Spleen (tissue), 11 donors: ENCODE measurements at regions not wholly inside any gene's neighbourhood (a gene's known extent, or its start where the extent isn't known, plus 50 kb on each side); places are given as distances from the start of the nearest gene placed in this dataset.

Experiments
- DNase-seq: peaks from one replicate; pipeline ENCODE4 v3.0.0-alpha.2; 2020
- H3K27ac ChIP-seq, 8 donors: fragments of 200-600 bp; sonication (generic) in 7 of 8; 1 replicate in 4 of 8; 2 replicates in 4 of 8; pipeline versions ENCODE4 v1.5.0 to v1.8.0; 2016 to 2021; ENCODE audit warnings: inconsistent platforms in 4 of 8, mild to moderate bottlenecking in 4 of 8, moderate library complexity in 1 of 8
- H3K27me3 ChIP-seq, 7 donors: fragments of 200-600 bp; sonication (generic) in 6 of 7; replicated peaks in 1 of 7; 1 replicate in 4 of 7; 2 replicates in 3 of 7; pipeline versions ENCODE4 v1.5.0 to v1.8.0; 2016 to 2021; ENCODE audit warnings: inconsistent platforms in 3 of 7, mild to moderate bottlenecking in 1 of 7
- H3K36me3 ChIP-seq, 6 donors: fragments of 200-600 bp; sonication (generic) in 5 of 6; 1 replicate in 4 of 6; 2 replicates in 2 of 6; pipeline versions ENCODE4 v1.5.0 to v1.8.0; 2016 to 2021; ENCODE audit warnings: inconsistent platforms in 2 of 6
- H3K4me1 ChIP-seq, 6 donors: fragments of 200-600 bp; sonication (generic) in 5 of 6; 1 replicate in 3 of 6; 2 replicates in 3 of 6; pipeline versions ENCODE4 v1.5.0 to v1.8.0; 2016 to 2021; ENCODE audit warnings: inconsistent platforms in 3 of 6
- H3K4me3 ChIP-seq, 8 donors: fragments of 200-600 bp; sonication (generic) in 7 of 8; 1 replicate in 4 of 8; 2 replicates in 4 of 8; pipeline versions ENCODE4 v1.5.0 to v1.8.0; 2016 to 2021; ENCODE audit warnings: inconsistent platforms in 4 of 8, mild to moderate bottlenecking in 4 of 8, moderate library complexity in 2 of 8
- H3K9me3 ChIP-seq, 8 donors: fragments of 200-600 bp; sonication (generic) in 7 of 8; 1 replicate in 4 of 8; 2 replicates in 4 of 8; pipeline versions ENCODE4 v1.5.0 to v1.8.0; 2016 to 2021; ENCODE audit warnings: inconsistent platforms in 4 of 8
- CTCF ChIP-seq, 11 experiments: fragments of 200-600 bp in 7 of 11; fragments of 450-650 bp in 4 of 11; sonication (generic) in 4 of 11; IDR thresholded peaks in 8 of 11; conservative IDR thresholded peaks in 3 of 11; 1 replicate in 7 of 11; 2 replicates in 4 of 11; pipeline versions ENCODE4 v1.4.0 to v1.8.0; 2016 to 2021; ENCODE audit warnings: antibody characterized with exemption in 11 of 11, inconsistent platforms in 4 of 11, mild to moderate bottlenecking in 1 of 11
- POLR2A ChIP-seq, 3 donors: fragments of 450-650 bp; IDR thresholded peaks; one replicate each; pipeline ENCODE4 v1.5.1; 2017; ENCODE audit warnings: antibody characterized with exemption in 3 of 3, mild to moderate bottlenecking in 1 of 3
- POLR2AphosphoS5 ChIP-seq, 3 donors: sonication (generic); formaldehyde crosslinking; IDR thresholded peaks; one replicate each; pipeline ENCODE4 v1.5.1; 2017; ENCODE audit warnings: antibody characterized with exemption in 3 of 3
- WGBS, 5 donors: extraction: QIAGEN DNeasy Blood & Tissue Kit in 3 of 5; methylation state at CpG; one replicate each; pipeline versions ENCODE4 v1.1.5 to v1.1.7; 2013 to 2018; 5-methylcytosine and 5-hydroxymethylcytosine counted together
- intact Hi-C: fragments of 100-400 bp; cut with DNase I; formaldehyde crosslinking; loops from one replicate; pipeline ENCODE4 v1.15.0; 2023; ENCODE audit warnings: low total_unique reads
- donor health status: healthy with polysubstance abuse.
- donor health status: DM: no; HTN: no; CAD: no; lungs with moderate emphysema.
- donor health status: DM: no; HTN: no; CAD: no.
- donor health status: Bipolar disorder and iron deficiency.
- donor health status: healthy.
- donor health status: DM: no; HTN: no; CAD: no.
- donor health status: DM: yes; HTN: yes; CAD: no.

DNA sequence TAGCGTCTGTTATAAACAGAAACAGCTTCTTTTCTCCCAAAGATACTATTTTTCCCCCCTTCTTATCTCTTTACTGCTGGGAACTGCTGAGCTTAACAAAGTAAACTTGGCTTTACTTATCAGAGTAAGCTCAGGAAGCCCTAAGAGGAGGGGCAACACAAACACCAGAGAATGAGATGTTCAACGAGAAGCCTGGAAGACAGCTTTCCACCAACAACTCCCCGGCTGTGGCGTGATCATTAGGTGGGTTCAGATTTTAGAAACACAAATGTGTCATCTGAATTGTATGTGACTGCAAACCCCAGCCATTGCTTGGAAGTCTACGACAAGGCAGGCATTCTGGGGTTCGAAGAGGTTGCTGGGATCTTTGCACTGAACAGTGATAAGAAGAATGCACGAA lies 181.2 kb upstream of the ESRRG start:
- DNase-seq: no peak
- H3K4me1 ChIP-seq: no peaks in the 10 kb centered on the region
- H3K9me3 ChIP-seq: no peaks in the 10 kb centered on the region
- H3K4me3 ChIP-seq: no peak overlapping the region
- WGBS, 5 donors: 72 to 85% (median 80%) methylated on average over 7 of the region's 7 CpGs
- H3K27ac ChIP-seq: no peak overlapping the region
- intact Hi-C loops: no loop called here
- H3K27me3 ChIP-seq: no peaks in the 10 kb centered on the region
- H3K36me3 ChIP-seq: no peaks in the 10 kb centered on the region
- no peak for TF ChIP-seq CTCF (IDR thresholded peaks at IDR 0.05 in 8 of 11, conservative IDR thresholded peaks at IDR 0.05 in 3 of 11)
- no peak for TF ChIP-seq POLR2AphosphoS5 (IDR thresholded peaks at IDR 0.05)
- no peak for TF ChIP-seq POLR2A (IDR thresholded peaks at IDR 0.05)

GRCh38 chr1:216903382-216903740 lies 180.1 kb upstream of the ESRRG start:
- 79 to 89% (median 86%) methylated on average over 2 of the region's 2 CpGs for WGBS, 5 donors
- no peaks in the 10 kb centered on the region for H3K27me3 ChIP-seq
- H3K9me3 ChIP-seq: no peaks in the 10 kb centered on the region
- H3K4me1 ChIP-seq: no peaks in the 10 kb centered on the region
- H3K27ac ChIP-seq: no peak overlapping the region
- DNase-seq: no peak
- no peak overlapping the region for H3K4me3 ChIP-seq
- TF ChIP-seq CTCF (IDR thresholded peaks at IDR 0.05 in 8 of 11, conservative IDR thresholded peaks at IDR 0.05 in 3 of 11) (no peak), POLR2A (IDR thresholded peaks at IDR 0.05) (no peak), POLR2AphosphoS5 (IDR thresholded peaks at IDR 0.05) (no peak)
- no peaks in the 10 kb centered on the region for H3K36me3 ChIP-seq
- intact Hi-C loops: no loop called here

DNA sequence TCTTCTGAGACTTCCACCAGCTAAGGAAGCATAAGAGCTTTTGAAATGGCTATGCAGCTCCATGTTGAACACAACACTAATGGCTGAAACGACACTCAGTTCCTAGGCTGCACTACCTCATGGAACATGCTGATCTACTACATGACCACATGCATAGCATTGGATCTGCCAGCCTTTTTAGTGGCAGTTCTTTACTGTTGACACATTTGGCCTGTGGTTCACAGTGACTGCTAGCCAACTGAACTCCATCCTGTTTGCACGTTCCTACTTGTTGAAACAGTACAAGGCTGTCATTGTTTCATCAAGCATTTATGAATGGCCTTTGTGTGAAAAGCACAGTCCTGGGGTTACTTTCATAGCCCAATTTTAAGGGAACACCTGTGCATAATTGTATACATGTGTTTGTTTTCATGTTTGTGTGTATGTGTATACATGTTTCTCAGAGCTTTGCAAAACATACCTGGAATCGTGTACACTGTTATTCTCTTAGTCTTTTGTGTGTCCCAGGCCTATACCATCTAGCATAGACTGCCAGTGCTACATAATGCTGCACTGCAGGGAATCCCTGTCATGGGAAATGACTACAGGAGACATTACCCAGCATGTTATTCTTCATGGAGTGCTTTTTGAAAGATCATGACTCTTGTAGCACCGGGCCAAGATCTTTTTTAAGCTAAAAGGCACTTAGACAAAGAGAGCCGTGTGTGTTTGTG lies 179.6 kb upstream of the ESRRG start:
- DNase-seq: no peak
- Histone ChIP-seq H3K9me3 (no peaks in the 10 kb centered on the region), H3K27me3 (no peaks in the 10 kb centered on the region), H3K4me1 (no peaks in the 10 kb centered on the region), H3K36me3 (no peaks in the 10 kb centered on the region), H3K4me3 (no peak overlapping the region), H3K27ac (no peak overlapping the region)
- intact Hi-C loops: no loop called here
- TF ChIP-seq POLR2A (IDR thresholded peaks at IDR 0.05) (no peak), CTCF (IDR thresholded peaks at IDR 0.05 in 8 of 11, conservative IDR thresholded peaks at IDR 0.05 in 3 of 11) (no peak), POLR2AphosphoS5 (IDR thresholded peaks at IDR 0.05) (no peak)
- WGBS, 5 donors: 76 to 85% (median 80%) methylated on average over 5 of the region's 5 CpGs

DNA sequence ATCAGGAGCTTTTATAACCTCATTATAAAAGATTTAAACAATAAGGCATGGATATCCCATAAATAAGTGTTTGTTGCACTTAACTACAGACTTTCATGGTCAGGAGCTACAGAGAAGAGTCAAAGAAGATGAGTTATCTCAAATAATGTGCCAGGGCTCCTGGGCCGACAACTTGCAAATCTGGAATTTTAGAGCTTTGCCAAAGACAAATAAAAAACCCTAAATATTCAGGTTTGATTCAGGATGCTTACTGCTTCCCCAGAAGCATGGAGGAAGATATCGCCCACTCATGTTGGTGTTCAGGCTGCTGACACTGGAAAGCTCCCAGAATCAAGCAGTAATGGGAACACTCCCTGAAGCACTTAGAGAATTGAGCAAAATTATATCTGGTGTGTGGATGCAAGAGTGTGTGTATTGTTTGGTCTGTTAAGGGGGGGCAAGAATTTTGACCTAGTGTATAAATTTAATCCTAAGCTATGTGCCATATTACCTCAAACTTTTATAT lies 176.9 kb upstream of the ESRRG start:
- DNase-seq: no peak
- Histone ChIP-seq H3K4me3 (no peak overlapping the region), H3K36me3 (no peaks in the 10 kb centered on the region), H3K9me3 (no peaks in the 10 kb centered on the region), H3K27ac (no peak overlapping the region), H3K27me3 (no peaks in the 10 kb centered on the region), H3K4me1 (no peaks in the 10 kb centered on the region)
- intact Hi-C loops: no loop called here
- TF ChIP-seq POLR2AphosphoS5 (IDR thresholded peaks at IDR 0.05) (no peak), POLR2A (IDR thresholded peaks at IDR 0.05) (no peak), CTCF (IDR thresholded peaks at IDR 0.05 in 8 of 11, conservative IDR thresholded peaks at IDR 0.05 in 3 of 11) (no peak)
- 87 to 95% (median 89%) methylated on average over 2 of the region's 2 CpGs for WGBS, 5 donors
